HG03175 (cell line): ENCODE measurements at regions not wholly inside any gene's neighbourhood (a gene's known extent, or its start where the extent isn't known, plus 50 kb on each side); places are given as distances from the start of the nearest gene placed in this dataset.

Source experiments
- ATAC-seq: cut with Tn5 transposase; IDR thresholded peaks from one replicate; pipeline ENCODE4 v1.9.1; 2021; ENCODE audit warnings: mild to moderate bottlenecking, moderate library complexity; ENCODE audit not compliant: unreplicated experiment

DNA sequence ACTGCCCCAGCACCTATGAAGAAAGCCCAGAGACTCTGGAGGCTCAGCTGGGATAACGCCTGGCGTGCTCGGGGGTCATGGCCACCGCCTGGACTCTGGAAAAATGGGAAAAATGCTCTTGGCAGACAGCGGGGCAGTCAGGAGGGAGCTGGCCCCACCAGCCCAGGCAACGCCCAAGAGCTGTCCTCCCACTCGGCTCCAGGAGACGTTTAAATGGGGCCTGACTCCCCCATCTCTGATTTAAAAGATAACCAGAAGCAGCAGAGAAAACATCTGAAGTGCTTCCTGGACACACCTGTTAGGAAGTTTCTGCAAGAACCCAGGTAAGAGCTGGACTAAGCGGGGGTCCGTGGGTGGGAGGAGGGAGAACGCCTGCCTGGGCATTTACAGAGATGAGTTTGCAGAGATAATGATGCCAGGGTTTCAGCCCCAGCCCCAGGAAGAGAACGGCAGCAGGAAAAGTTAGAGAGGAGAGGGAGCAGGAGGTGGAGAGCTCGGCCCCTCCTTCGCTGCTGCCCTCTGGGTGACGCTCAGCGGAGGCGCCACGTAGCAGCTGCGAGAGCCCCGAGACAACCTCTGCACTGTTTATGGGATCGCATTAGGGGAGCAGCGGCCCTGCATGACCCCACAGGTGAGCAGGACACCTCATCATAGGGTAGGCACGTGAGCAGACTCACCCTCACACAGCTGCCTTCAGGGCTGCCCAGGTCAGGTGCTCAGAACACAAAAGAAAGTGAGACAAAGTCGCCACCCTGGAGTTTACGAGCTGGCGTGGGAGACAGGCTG is 83.5 kb upstream of the INSIG1 start:
- ATAC-seq = no peak

DNA sequence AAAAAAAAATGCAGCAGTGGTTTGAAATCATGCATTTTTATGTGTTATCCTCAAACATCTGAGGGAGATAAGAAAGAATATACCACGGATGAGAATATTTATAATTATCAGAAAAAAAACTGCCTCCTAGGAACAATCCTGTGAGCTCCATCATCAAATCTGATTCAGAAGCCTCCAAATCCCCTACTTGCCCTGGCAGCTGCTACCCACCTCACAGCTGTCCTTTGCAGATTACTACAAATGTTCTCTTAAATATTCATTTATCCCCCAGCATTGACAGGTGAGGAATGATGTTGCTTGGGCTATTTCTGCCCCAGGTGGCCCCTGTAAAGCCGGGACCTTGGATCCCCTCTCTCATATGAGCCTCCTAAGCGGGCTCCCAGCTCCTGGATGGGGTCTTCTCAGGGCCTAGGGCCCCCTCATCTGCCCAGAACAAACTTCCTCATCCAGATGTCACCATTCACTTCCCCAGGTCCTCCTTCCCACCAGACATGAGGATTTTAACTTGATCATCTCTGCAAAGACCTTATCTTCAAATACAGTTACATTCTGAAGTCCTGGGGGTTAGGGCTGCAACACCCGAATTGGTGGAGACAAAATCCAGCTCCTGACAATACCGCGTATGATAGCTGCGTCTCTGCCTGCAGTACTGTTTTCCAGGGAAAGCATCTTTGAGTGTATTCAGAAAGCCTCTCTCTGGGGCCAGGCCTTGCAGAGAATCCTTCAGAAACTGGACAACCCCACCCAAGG is 81.9 kb upstream of the INSIG1 start:
- no peak for ATAC-seq

DNA sequence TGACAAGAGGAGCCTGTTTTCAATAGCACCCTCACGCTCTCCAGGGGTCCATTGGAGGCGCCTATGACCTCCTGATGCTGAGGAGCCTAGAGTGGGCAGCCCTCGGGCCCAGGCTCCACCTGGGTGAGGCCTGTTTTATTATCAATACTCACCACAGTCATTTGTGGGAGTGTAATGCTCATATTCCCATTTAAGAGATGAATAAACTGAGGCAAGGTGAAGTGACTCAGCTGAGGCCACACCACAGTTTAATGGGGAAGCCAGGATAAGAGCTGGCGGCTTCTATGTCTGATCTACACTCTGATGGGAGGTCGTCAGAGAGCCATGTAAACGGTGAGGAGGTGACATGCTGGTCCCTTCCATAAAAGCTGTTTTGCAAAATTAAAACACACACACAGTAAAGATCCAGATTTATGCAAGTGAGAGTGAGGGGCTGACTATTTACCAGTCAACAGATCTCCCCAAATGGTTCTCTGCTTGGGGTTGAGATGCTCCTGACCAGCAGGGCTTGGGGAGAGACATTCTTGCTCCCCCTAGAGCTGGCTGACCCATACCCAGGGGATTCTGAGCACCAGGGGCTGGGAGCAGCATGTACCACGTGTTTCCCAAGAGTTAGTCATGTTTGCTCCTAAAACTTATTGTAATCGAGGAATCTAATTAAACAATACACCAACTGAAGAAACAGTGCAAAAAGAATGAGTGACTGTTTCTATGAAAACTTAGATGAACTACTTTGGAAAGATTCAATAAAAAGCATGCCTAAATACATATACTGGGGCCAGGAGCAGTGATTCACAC is 81.0 kb upstream of the INSIG1 start:
- no peak for ATAC-seq

DNA sequence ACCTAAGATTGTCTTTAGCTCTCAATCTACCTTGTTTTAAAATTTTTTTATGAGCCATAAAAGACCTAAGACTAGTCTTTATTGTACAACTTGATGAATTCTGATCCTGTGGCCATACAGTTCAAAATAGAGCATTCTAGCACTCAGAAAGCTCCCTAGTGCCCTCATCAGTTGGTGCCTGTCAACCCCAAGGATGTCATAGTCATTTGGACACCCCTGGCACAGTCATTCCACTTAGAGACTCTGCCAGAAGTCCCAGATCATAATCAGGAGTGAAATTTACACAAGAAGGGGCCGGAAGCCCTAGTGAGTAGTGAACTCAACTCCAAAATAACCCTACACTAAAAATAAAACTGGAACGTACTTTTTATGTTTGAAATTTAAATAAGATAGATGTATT is 80.0 kb upstream of the INSIG1 start:
- ATAC-seq = no peak

DNA sequence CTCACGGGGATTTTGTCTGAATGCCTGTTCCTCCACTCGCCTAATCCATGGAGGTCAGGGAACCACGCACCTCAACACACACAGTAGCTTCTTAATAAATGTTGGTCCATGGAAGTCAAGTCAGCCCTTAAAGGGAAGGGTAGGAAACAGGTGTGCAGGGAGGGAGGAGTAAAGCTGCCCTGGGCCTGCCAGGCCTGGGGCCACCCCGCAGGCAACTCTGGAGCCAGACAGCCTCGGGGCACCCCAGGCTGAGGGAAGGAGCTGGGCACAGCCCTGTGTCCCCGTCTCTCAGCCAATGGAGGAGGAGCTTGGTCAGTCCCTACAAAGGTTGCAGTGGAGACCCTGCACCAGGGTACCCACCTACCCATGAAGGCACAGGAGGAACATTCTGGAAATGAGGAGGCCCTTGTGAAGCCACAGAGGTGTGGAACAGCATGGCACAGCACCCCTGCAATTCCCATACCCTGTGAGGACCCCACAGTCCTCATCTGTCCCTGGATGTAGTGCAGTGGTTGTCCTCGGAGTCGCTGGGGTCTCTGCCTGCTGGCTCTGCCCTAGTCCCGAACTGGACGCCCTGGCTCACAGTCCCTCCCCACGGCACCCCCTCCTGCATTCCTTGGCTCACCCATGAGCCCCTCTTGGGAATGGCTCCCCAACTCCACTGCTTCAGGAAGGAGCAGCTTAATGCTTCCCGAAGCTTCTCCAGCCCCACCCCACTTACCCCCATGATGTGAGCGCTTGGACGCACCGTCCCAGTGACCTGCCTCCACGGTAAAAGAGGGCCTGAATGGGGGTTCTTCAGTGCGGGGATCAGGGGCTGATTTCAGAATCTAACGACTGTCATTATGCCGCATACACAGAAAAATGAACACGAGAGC is 79.2 kb upstream of the INSIG1 start:
- ATAC-seq = no peak

DNA sequence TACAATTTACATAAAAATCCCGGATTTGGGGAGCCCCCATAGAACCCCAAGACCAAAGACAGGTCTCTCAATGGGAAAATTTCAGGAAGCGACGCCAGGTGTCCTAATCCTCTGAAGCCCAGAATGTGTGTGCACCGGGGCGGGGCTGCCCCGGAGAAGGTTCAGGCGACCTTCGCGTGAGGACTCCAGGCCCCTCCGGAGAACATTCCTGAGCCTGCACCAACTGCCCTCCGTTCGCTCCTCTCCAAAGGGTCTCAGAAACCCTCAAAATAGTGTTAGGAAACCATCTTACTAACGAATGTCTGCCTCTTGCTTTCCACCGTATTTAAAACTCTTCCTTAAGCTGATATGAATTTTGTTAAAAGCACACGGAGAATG is 78.5 kb upstream of the INSIG1 start:
- ATAC-seq = no peak

DNA sequence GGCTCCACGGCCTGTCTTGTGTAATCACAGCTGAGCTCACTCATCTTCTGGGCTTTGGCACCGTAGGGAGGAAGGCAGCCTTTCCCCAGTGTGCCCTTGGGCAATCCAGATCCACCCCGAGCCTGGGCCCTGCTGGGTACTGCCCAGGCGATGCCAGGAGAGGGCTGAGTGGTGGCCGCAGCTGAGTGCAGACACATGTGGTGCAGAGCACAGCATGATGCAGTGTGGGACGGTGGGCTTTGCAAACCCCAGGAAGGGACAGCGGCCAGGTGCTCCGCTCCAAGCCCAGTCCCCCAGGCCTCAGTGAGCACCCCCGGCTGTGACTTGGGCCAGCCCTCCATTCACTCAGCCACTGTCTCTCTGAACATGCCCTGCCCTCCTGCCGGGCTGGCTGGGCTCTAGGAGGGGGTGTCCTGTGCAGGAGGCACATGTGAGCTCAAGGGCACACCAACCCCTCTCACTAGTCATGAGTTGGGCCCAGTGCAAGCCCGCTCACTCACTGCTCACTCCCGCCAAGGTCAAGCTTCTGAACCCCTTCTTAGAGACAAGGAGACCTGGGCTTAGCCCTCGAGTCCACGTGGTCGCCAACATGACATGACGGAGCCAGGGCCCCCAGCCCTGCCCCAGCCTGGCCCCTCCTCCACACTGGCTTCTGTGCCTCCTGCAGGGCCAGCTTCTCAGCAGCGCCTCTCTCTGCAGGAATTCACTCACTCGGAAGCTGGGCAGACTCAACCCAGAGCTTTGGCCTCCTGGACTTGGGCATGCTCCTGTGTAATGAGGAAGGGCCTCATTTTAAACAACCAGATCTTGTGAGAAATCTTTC is 77.5 kb upstream of the INSIG1 start:
- no peak for ATAC-seq

DNA sequence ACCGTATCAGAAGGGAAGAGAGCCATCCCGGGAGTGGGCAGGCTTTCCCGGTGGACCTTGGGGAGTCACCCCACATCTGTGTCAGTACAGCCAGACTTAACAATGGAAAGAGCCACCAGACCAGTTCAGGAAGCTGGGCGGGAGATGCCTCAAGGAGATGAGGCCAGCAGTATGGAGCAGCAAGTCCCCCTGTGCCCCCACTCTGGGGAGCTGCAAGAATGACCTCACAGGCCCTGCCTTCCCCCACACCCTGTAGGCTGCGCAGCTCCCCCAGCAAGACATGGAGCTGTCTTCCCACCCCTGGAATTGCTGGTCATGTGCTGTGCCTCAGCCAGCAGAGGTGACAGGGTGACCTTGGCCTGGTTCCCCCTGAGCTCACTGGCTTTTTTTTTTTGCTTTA is 76.8 kb upstream of the INSIG1 start:
- ATAC-seq = no peak

DNA sequence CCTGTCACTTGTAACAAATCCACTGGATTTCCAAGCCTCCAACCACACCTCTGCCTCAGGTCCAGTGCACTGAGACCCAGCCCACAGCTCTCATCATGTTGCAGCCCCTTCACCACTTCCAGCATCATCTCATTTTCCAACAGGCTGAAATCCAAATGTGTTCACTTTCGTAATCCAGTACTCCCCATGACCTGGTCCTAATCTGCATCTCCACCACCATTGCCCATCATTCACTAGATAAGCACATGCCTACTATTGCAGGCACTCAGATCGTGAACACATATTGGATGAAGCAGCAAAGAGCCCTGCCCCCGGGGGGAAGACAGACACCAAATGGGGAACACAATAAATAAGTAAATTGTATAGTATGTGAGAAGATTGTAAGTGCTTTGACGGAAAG is 76.1 kb upstream of the INSIG1 start:
- ATAC-seq = no peak

DNA sequence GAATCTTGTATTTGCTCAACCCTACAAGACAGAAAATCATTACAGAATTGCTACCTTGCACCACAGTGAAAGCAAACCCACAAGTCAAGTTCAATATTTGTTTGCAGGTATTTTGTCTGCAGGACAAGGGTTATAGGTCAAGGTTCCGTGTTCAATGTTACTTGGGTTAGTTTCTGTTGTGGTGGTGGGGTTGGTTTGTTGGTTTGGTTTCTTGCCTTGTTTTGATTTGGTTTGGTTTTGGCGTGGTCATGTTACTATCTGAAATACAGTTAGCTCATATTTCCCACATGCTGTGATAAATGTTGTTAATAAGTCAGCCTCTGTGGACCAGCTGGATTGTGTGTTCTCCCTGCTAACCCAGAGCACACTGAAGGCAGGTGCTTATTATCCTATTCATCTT is 75.6 kb upstream of the INSIG1 start:
- no peak for ATAC-seq

DNA sequence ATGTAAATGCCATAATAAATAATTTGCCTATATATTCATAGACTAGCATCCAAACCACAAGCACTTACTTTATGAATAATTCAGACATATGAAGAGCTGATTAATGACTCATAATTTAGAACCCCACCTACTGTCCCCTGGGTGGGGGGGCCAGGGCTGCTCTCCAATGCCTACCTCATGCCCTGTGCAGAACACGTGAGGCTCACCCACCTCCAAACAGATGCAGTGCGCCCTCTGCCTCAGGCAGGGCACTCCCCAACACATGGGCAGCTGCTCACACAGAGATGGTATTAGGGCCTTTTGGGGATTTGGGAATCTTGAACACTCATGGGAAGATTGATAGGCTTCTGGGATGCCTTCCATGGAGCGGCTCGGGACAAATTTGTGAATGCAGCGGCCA is 75.1 kb upstream of the INSIG1 start:
- no peak for ATAC-seq

DNA sequence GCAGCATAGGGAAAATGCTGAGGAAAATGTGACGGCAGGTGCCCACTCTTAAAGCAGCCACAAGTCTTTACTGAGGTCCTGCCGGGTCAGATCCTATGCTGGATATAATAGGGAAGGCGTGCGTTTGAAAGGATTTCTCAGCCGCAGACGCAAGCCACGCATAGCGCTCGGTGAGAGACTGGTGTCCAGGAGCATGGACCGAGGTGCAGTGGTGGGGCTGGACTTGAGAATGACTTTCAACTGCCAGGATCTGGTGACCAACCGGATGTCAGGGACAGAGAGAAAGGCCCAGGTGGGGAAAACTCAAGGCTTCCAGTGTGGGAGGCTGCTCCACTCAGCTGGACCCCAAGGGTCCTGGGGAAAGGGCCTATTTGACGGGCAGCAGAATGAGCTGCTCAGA is 74.7 kb upstream of the INSIG1 start:
- ATAC-seq = no peak

DNA sequence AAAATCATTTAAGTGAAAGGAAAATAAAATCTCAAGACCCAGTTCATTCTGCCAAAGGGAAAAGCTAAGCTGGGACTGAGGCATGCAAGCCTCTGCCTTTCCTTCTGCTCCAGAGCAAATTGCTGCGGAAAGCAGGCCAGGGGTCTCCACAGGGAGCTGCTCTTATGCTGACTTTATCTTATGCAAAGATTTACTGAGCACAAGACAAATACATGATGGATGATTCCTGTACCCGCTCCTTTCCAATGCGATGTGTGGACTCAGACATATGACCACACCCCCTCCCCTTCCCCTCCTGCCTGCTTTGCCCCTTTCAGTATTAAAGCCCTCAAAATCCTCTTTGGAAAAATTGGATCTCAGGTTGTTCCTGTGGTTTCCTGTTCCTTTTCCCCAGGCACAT is 74.2 kb upstream of the INSIG1 start:
- ATAC-seq = no peak

DNA sequence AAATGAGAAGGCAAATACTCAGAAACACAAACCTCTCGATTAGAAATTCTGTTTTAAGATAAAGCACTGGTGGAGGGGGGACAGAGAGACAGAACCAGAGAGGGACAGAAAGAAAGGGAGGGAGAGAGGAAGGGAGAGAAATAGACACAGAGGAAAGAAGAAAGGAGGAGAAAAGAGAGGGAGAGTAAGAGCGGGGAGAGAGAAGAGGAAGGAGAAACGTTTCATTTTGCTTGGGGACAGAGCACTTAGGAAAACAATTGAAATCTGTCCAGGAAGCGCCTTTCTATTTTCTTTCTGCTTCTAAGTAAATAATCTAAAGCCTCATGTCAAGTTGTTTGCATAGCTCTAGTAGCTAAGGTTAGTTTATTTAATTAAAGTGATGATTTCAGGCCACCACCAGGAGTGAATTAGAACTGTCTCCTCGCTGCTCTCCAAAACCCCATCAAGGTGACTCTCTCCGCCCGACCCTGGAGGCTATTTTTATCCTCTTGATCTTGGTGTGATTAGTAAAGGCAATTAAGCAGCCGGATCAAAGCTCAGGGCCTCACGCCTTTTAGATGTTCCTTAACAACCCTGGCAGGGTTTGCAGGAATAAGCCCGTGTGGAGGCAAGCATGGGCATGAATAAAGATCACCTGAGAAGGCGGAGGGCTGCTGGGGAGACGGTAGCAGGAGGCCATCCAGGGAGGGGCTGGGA is 73.4 kb upstream of the INSIG1 start:
- no peak for ATAC-seq

DNA sequence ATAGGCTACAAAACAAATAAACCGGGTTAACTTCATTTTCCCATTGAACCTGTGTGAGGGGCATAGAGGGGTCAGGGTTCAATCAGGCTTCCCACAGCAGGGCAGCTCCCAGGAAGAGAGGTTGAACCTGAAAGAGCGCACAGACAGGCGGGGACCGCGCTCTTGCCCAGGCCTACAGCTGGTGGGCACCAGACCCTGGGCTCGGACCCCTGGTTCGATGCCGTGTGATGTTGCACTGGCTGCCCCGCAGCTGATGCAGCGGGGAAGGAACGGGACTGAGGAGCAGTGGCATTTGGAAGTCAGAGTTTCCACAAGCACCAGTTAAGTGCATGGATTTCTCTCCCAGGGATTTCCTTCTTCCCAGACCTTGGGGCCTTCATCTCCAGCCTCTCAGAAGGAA is 72.6 kb upstream of the INSIG1 start:
- no peak for ATAC-seq

DNA sequence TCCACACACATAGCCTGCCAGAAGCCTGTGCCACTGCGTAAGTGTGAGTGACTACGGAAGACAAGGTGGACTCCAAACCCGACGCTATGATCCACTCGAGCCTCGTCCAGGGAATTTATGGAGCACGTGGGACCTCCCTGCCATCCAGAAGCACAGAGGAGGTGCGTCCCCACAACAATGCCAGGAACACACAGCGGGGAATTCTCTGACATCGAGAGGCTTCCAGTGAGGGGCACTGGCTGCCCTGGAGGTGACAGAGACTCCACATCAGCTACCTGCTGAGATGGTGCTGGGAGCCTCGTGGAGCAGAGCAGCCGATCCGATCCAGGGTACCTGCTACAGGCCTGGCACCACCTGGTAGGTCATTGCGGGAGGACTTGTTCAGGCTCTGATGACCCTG is 72.2 kb upstream of the INSIG1 start:
- no peak for ATAC-seq

DNA sequence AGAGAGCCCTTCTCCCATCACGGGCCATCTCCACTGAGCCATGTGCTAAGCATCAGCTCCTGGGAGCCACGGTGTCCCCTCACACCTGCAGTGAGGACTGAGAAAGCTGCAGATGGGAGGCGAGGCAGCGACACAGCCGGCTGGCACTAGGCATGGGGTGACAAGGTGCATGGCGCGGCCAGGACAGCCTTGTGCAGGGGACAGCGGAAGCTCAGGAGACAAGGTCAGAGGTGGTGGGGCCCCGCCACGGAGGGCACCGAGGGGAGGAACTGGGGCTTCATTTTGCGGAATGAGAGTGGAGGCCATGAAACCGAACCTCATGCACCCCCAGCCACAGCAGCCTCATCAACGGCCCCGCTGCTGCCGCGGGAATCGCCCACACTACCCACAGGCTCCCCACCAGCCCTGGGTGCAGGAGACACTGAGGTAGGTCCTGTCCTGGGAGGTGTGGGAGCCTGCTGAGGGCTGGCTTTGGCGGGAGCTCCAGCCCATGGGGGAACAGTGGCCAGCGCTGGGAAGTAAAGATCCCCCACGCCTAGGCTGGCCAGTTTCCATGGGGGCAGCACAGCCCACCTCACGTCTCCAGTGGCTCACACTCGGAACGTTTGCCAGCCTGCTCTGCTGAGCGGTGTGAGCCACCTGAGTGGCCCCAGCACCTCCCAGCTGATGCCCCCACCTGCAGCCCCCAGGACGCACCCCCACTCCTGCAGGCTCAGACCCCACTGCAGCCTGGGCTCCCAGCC is 71.2 kb upstream of the INSIG1 start:
- no peak for ATAC-seq

DNA sequence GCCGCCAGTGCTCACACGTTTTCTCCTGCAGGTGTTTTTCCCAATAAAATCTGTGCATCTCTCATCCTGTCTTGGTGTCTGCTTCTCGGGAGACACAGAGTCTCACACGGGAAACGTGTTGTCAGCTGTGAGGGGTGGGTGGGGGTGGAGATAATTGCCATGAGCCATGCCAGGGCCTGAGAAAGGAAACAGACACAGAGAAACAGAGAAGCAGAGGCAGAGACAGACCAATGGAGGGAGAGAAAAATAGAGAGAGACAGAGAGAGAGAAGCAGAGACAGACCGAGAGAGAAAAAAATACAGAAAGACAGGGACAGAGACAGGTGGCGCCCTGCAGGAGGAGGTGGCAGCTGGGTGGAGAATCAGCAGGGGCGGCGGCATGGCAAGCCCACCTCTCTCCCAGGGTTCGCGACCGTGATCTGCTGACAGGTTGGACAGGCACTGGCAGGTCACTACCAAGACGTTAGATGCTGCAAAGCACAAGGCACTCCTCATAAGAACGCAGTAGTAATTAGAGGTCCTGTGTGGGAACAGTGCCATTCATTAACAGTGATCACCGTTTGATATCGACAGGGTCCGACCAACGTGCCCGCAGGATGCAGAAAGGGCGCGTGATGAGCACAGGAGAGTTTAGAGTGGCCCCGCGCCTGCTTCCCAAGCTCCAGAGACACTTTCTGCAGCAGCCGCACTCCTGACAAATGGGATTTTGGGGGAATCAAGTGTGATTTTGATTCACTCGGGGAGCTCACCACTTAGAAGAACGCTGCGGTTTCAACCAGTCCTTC is 70.5 kb upstream of the INSIG1 start:
- no peak for ATAC-seq
